ENCODE measurements at regions not wholly inside any gene's neighbourhood (a gene's known extent, or its start where the extent isn't known, plus 50 kb on each side); places are given as distances from the start of the nearest gene placed in this dataset.

- TF ChIP-seq CTCF (IDR thresholded peaks at IDR 0.05; ENCODE audit: control extremely low read depth in 1 of 3, insufficient read depth in 1 of 3, low read depth in 1 of 3, low read length in 3 of 3) = peak; percentile 97 to 100 (median 99)
- peak; percentile 49; the same call in 1 of the 2 replicates for TF ChIP-seq CREB1 (IDR thresholded peaks at IDR 0.05)
- no peak for TF ChIP-seq EGR1 (IDR thresholded peaks at IDR 0.05; ENCODE audit: borderline replicate concordance, low read depth, low read length)
- TF ChIP-seq KDM4A (IDR thresholded peaks at IDR 0.05; ENCODE audit: low read depth, low read length, severe bottlenecking) = no peak
- TF ChIP-seq CTBP2 (IDR thresholded peaks at IDR 0.05; ENCODE audit: borderline replicate concordance, insufficient read depth, insufficient read length, low read length) = no peak
- no peak for TF ChIP-seq GABPA (IDR thresholded peaks at IDR 0.05; ENCODE audit: borderline replicate concordance, insufficient read depth, low read length)
- TF ChIP-seq CBX8 (IDR thresholded peaks at IDR 0.05; ENCODE audit: borderline replicate concordance, low read depth, low read length) = no peak
- TF ChIP-seq PHF8 (conservative IDR thresholded peaks at IDR 0.05; ENCODE audit: low read depth, low read length) = no peak
These were observed 154.9 kb upstream of the NAV2 start (continued) for GRCh38 chr11:19557720-19558140.
